ENCODE measurements at regions not wholly inside any gene's neighbourhood (a gene's known extent, or its start where the extent isn't known, plus 50 kb on each side); places are given as distances from the start of the nearest gene placed in this dataset.

GRCh38 chr15:88403351-88403791, 63.8 kb downstream of the MRPL46 start:
- intact Hi-C loops (cut with micrococcal nuclease) = no loop called here

GRCh38 chr15:88401996-88402656, 65.1 kb downstream of the MRPL46 start:
- intact Hi-C loops (cut with micrococcal nuclease) = no loop called here

- intact Hi-C loops (cut with micrococcal nuclease) = no loop called here
These were observed 65.8 kb downstream of the MRPL46 start for GRCh38 chr15:88401251-88401995.

- intact Hi-C loops (cut with micrococcal nuclease) = no loop called here
These were observed 66.5 kb downstream of the MRPL46 start for GRCh38 chr15:88400591-88401250.

- intact Hi-C loops (cut with micrococcal nuclease) = no loop called here
These were observed 67.1 kb downstream of the MRPL46 start for GRCh38 chr15:88400084-88400483.

GRCh38 chr15:88399021-88399685, 68.0 kb downstream of the MRPL46 start:
- intact Hi-C loops (cut with micrococcal nuclease) = no loop called here

- intact Hi-C loops (cut with micrococcal nuclease) = no loop called here
These were observed 69.2 kb downstream of the MRPL46 start for GRCh38 chr15:88398011-88398410.

- intact Hi-C loops (cut with micrococcal nuclease) = no loop called here
These were observed 69.7 kb downstream of the MRPL46 start for GRCh38 chr15:88397506-88397905.

GRCh38 chr15:88395872-88396781, 71.1 kb downstream of the MRPL46 start:
- intact Hi-C loops (cut with micrococcal nuclease) = no loop called here

GRCh38 chr15:88395241-88395640, 71.9 kb downstream of the MRPL46 start:
- intact Hi-C loops (cut with micrococcal nuclease) = no loop called here

- intact Hi-C loops (cut with micrococcal nuclease) = no loop called here
These were observed 72.5 kb downstream of the MRPL46 start for GRCh38 chr15:88394553-88395145.

- intact Hi-C loops (cut with micrococcal nuclease) = no loop called here
These were observed 73.3 kb downstream of the MRPL46 start for GRCh38 chr15:88393719-88394519.

GRCh38 chr15:88391700-88392099, 75.5 kb downstream of the MRPL46 start:
- intact Hi-C loops (cut with micrococcal nuclease) = no loop called here

- intact Hi-C loops (cut with micrococcal nuclease) = no loop called here
These were observed 76.2 kb downstream of the MRPL46 start for GRCh38 chr15:88391006-88391405.

GRCh38 chr15:88390164-88390901, 76.9 kb downstream of the MRPL46 start:
- intact Hi-C loops (cut with micrococcal nuclease) = no loop called here

- intact Hi-C loops (cut with micrococcal nuclease) = no loop called here
These were observed 78.1 kb downstream of the MRPL46 start for GRCh38 chr15:88389120-88389519.

- intact Hi-C loops (cut with micrococcal nuclease) = no loop called here
These were observed 78.5 kb downstream of the MRPL46 start for GRCh38 chr15:88388686-88389085.

- intact Hi-C loops (cut with micrococcal nuclease) = no loop called here
These were observed 82.0 kb downstream of the MRPL46 start for GRCh38 chr15:88385078-88385700.

Data from T-helper 1 cell treated with Interleukin-12 subunit alpha and Interleukin-12 subunit beta and Interleukin-4 antibody, amounts not matched to agents 30 ng/mL and 1 ng/mL, for 36 hours (primary cell).